AG09319 (cell line): ENCODE measurements at regions not wholly inside any gene's neighbourhood (a gene's known extent, or its start where the extent isn't known, plus 50 kb on each side); places are given as distances from the start of the nearest gene placed in this dataset.

Experiments
- DNase-seq: peaks from one replicate; pipeline ENCODE4 v3.0.0-alpha.2; 2010; ENCODE audit warnings: low read depth; ENCODE audit errors: extremely low read depth
- TF ChIP-seq, protein P1 (sequence below): IDR thresholded peaks from 2 replicates; pipeline ENCODE4 v1.5.1; 2011; ENCODE audit warnings: low read depth, mild to moderate bottlenecking, inconsistent platforms, low read length, moderate library complexity

DNA sequence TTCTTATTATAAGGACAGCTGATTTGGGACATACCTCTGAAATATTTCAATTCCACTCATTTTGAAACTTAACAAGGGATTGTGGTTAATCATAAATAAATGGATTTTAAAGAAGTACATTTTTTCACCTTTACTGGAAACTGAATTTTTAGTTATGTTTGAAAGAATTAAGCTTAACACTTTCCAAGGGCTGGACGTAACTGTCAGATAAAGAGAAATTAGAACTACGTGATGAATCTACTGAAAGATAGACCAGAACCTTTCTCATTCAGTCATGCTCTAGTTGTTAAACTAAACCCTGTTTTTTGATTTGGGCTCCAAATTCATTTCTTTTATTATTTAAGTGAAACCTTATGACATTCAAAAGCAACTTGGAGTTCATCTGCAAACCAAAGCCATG, 1892.1 kb upstream of the SEL1L start:
- no peak for DNase-seq
- TF ChIP-seq, protein P1, sequence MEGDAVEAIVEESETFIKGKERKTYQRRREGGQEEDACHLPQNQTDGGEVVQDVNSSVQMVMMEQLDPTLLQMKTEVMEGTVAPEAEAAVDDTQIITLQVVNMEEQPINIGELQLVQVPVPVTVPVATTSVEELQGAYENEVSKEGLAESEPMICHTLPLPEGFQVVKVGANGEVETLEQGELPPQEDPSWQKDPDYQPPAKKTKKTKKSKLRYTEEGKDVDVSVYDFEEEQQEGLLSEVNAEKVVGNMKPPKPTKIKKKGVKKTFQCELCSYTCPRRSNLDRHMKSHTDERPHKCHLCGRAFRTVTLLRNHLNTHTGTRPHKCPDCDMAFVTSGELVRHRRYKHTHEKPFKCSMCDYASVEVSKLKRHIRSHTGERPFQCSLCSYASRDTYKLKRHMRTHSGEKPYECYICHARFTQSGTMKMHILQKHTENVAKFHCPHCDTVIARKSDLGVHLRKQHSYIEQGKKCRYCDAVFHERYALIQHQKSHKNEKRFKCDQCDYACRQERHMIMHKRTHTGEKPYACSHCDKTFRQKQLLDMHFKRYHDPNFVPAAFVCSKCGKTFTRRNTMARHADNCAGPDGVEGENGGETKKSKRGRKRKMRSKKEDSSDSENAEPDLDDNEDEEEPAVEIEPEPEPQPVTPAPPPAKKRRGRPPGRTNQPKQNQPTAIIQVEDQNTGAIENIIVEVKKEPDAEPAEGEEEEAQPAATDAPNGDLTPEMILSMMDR = no peak

DNA sequence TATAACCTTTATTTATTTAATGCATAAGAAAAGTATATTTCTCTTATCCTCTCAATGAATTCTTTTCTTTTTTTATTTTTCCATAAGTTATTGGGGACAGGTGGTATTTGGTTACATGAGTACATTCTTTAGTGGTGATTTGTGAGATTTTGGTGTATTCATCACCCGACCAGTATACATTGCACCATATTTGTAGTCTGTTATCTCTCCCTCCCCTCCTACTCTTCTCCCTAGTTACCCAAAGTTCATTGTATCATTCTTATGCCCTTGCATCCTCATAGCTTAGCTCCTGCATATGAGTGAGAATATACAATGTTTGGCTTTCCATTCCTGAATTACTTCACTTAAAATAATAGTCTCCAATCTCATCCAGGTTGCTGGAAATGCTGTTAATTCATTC, 1900.0 kb upstream of the SEL1L start:
- TF ChIP-seq, protein P1 = no peak
- DNase-seq = no peak

DNA sequence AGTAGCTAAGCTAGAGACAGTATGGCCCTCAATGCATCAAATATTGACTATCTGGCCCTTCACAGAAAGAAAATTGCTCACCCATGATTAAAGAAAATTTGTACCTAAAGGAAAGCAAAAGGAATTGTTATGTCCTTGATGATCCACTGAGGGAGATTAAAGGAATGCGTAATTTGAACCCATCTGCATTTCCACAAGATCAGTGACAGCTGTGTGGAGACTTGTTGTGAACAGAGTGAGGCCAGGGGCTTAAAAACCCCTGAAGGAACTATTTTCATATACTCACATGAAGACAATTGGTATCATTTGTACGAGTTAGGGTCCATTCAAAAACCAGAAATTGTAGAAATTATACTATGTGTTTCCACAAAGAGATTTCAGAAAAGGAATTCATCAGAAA, 1908.1 kb upstream of the SEL1L start:
- TF ChIP-seq, protein P1 = no peak
- DNase-seq = no peak

DNA sequence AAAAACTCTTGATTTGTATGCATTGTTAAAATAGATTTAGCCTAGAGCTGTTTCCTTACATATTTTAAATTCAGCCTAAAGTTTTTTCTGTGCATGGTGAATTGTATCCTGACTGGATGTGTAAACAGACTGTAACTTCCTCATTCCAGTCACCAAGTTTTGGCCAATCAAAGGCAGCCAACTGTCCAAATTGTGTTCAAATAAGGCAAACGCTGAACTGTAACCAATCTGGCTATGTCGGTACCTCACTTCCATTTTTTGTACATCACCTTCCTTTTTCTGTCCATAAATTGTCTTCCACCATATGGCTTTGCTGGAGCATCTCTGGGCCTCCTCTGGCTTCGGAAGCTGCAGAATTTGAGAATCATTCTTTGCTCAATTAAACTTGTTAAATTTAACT, 1921.9 kb upstream of the SEL1L start:
- TF ChIP-seq, protein P1 = no peak
- DNase-seq = no peak

DNA sequence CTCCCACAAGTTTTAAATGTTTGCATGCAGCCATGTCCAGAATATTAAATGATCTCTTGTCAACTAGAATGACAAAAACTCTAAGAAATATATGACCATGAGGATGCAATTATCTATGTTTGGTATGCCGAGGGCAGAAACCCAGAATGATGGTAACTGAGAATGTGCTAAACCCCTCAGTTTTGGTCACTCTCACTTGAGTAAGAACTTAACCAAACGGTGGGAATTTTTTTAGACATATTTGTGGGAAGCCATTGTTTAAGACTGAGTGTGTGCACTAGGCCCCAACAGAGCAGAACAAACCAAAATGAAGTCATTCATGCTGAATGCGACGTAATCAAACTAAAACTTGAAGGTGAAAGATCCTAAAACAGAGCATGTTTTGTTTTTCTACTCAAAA, 1927.9 kb upstream of the SEL1L start:
- DNase-seq = no peak
- TF ChIP-seq, protein P1 = no peak

DNA sequence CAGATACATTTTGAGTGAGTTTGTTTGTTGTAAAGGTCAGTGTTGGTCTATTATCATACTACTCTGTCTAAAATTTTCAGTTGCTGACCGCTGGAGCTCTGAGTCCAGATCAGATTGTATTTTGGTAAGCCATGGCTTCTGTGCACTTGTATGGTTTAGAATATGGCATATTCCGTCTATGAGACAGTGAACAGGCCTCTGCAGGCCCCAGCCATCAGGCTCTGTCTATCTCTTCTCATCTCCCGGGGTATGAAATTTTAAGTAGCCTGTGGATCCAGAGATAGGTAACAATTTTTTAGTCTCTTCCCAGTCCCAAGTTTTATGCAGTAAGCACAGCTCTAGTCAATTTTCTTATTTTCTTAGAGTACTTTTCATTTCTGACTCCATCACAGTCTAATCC, 1929.1 kb upstream of the SEL1L start:
- DNase-seq = no peak
- TF ChIP-seq, protein P1 = no peak

DNA sequence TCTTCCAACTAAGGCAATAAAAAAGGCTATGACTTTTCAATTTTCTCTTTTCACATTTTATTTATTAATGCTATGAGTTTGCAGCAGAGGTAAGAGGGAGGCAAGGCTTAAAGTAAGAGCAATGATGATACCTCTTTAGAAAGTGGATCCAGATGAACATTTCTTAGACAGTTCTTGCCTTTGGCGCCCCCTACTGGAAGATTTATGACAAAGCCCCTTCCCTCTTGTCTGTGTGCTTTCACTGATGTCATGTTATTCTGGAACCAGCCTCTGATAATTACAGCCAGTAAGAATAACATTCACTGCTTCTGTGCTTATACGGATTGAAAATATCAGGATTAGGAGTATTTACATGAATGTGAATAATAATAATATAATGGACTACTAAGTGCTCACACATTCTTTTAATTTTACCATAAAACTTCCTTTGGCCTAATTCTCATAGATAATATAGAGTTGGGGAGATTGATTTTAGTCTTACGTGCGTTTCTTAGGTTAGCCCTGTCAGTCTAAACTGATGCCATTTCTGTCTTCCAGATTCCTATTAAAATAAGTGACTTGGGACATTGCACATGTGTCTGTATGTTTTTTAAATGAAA, 1929.9 kb upstream of the SEL1L start:
- DNase-seq = peak; percentile 18
- TF ChIP-seq, protein P1 = peak; percentile 68
